Calu3 (cell line): ENCODE measurements at regions not wholly inside any gene's neighbourhood (a gene's known extent, or its start where the extent isn't known, plus 50 kb on each side); places are given as distances from the start of the nearest gene placed in this dataset.
"Not testable (repeated sequence)": the region's sequence is repeated elsewhere in the genome, so short reads cannot be mapped to it uniquely, and the experiment has no call there.

Source experiments
- BruUV-seq: library from RNA; stranded (reverse); fragments of 400-500 nt; replicated peaks from 2 replicates; lab custom pipeline; 2021; lab: Mats Ljungman, UMichigan
- CTCF ChIA-PET: fragments of 300-600 bp; sonication (Branson Sonifier 250); formaldehyde crosslinking; loops from one replicate; lab custom pipeline; 2022; ENCODE audit warnings: antibody characterized with exemption; lab: Charles Lee
- DNase-seq: peaks from one replicate; pipeline ENCODE4 v3.0.0; 2022
- H3K27ac Mint-ChIP-seq: one replicate; pipeline ENCODE4 v1.8.0; 2022; ENCODE audit warnings: mixed read lengths; ENCODE audit not compliant: unreplicated experiment
- H3K27me3 Mint-ChIP-seq: one replicate; pipeline ENCODE4 v1.8.0; 2022; ENCODE audit warnings: mixed read lengths; ENCODE audit not compliant: unreplicated experiment
- H3K36me3 Mint-ChIP-seq: one replicate; pipeline ENCODE4 v1.8.0; 2022; ENCODE audit warnings: mild to moderate bottlenecking, moderate library complexity, mixed read lengths; ENCODE audit not compliant: insufficient read depth, unreplicated experiment
- H3K4me1 Mint-ChIP-seq: one replicate; pipeline ENCODE4 v1.8.0; 2022; ENCODE audit warnings: mild to moderate bottlenecking, low read depth, mixed read lengths; ENCODE audit not compliant: unreplicated experiment
- H3K4me3 Mint-ChIP-seq: one replicate; pipeline ENCODE4 v1.8.0; 2022; ENCODE audit warnings: mild to moderate bottlenecking, low read depth, moderate library complexity, mixed read lengths; ENCODE audit not compliant: unreplicated experiment
- H3K9me3 Mint-ChIP-seq: one replicate; pipeline ENCODE4 v1.8.0; 2022; ENCODE audit warnings: low read depth, mixed read lengths; ENCODE audit not compliant: unreplicated experiment
- intact Hi-C: fragments of 100-400 bp; cut with micrococcal nuclease; formaldehyde crosslinking; loops from one replicate; pipeline ENCODE4 v1.10.0; 2022; ENCODE audit not compliant: unreplicated experiment
- TF ChIP-seq, protein P1 (sequence below): fragments of 200-600 bp; IDR thresholded peaks from one replicate; pipeline ENCODE4 v1.8.0; 2022; ENCODE audit warnings: antibody characterized with exemption; ENCODE audit not compliant: unreplicated experiment

DNA sequence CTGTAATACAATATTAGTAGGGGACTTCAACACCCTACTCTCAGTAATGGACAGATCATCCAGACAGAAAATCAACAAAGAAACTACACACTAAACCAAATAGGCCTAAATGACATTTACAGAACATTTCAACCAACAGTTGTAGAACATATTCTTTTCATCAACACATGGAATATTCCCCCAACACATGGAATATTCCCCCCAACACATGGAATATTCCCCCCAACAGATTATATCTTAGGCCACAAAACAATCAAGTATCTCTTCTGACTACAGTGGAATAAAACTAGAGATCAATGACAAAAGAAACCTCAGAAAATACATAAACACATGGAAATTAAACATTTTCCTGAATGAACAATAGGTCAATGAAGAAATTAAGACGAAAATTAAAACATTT, 187.2 kb upstream of the RBBP8 start:
- Mint-ChIP-seq H3K27me3 (no peaks in the 10 kb centered on the region), H3K36me3 (no peaks in the 10 kb centered on the region), H3K4me3 (no peak overlapping the region), H3K9me3 (no peaks in the 10 kb centered on the region), H3K4me1 (no peaks in the 10 kb centered on the region), H3K27ac (no peak overlapping the region)
- TF ChIP-seq, protein P1, sequence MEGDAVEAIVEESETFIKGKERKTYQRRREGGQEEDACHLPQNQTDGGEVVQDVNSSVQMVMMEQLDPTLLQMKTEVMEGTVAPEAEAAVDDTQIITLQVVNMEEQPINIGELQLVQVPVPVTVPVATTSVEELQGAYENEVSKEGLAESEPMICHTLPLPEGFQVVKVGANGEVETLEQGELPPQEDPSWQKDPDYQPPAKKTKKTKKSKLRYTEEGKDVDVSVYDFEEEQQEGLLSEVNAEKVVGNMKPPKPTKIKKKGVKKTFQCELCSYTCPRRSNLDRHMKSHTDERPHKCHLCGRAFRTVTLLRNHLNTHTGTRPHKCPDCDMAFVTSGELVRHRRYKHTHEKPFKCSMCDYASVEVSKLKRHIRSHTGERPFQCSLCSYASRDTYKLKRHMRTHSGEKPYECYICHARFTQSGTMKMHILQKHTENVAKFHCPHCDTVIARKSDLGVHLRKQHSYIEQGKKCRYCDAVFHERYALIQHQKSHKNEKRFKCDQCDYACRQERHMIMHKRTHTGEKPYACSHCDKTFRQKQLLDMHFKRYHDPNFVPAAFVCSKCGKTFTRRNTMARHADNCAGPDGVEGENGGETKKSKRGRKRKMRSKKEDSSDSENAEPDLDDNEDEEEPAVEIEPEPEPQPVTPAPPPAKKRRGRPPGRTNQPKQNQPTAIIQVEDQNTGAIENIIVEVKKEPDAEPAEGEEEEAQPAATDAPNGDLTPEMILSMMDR = no peak
- DNase-seq = no peak
- intact Hi-C loops = no loop called here
- BruUV-seq = no TSS peak
- CTCF ChIA-PET = no interaction called here

DNA sequence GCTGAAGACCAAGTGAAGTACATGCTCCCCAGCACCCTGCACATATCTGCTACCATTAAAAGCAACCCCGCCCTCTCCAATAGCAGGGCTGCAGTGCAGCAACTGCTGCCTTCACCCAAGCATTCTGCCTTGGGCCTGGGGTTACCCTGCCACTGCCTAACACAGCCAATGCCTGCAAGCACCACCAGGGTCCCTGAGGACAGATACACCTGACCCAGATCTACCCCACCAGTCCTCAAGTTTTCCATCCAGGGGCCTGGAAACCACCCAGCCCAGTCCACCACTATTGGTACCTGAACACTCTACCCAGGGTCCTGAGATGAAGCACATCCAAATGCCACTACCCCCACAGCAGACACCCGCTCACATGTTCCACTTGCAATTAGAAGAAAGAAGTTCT, 181.1 kb upstream of the RBBP8 start:
- Mint-ChIP-seq H3K4me3 (no peak overlapping the region), H3K9me3 (no peaks in the 10 kb centered on the region), H3K36me3 (no peaks in the 10 kb centered on the region), H3K4me1 (no peaks in the 10 kb centered on the region), H3K27ac (no peak overlapping the region), H3K27me3 (no peaks in the 10 kb centered on the region)
- intact Hi-C loops = no loop called here
- BruUV-seq = no TSS peak
- TF ChIP-seq, protein P1 = no peak
- CTCF ChIA-PET = no interaction called here
- no peak for DNase-seq

DNA sequence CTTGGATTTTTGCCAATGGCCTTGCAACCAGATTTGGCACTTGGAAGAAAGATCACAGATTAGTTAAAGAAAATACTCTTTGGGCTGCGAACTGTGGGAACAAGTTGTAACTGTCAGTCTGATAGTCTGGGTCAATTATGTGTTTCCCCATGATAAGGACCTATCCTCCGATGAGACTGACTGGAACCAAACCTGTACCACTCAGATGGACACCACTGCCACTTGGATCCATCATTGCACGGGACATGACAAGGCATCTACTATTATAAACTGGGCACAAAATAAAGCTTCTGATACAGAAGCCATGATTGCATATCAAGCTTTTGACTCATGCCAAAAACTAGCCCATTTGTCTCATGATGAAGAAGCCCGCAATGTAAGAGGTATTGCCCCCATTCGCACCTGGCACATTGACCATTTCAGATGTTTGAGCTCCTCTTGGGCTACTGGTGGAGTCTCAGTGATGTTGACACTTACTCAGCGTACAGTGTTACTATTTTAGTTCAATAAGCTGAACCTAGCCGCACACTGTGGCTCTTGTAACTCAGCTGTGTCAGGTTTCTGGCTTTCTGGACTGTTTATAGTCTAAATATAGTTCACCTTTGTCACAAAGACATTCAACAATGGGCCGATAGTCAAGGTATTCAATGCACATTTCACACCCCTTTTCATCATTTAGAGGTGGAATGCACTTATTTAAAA, 179.8 kb upstream of the RBBP8 start:
- no peaks in the 10 kb centered on the region for H3K36me3 Mint-ChIP-seq
- TF ChIP-seq, protein P1 = no peak
- no peak overlapping the region for H3K4me3 Mint-ChIP-seq
- H3K9me3 Mint-ChIP-seq = no peaks in the 10 kb centered on the region
- DNase-seq = no peak
- BruUV-seq = no TSS peak
- H3K27me3 Mint-ChIP-seq = no peaks in the 10 kb centered on the region
- intact Hi-C loops = no loop called here
- H3K27ac Mint-ChIP-seq = no peak overlapping the region
- CTCF ChIA-PET = no interaction called here
- no peaks in the 10 kb centered on the region for H3K4me1 Mint-ChIP-seq

DNA sequence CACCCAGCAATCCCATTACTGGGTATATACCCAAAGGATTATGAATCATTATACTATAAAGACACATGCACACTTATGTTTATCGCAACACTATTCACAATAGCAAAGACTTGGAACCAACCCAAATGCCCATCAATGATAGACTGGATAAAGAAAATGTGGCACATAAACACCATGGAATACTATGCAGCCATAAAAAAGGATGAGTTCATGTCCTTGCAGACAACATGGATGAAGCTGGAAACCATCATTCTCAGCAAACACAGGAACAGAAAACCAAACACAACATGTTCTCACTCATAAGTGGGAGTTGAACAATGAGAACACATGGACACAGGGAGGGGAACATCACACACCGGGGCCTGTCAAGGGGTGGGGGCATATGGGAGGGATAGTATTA, 169.1 kb upstream of the RBBP8 start:
- H3K36me3 Mint-ChIP-seq, CTCF ChIA-PET, H3K27ac Mint-ChIP-seq, intact Hi-C loops, H3K27me3 Mint-ChIP-seq, DNase-seq, H3K9me3 Mint-ChIP-seq, BruUV-seq, H3K4me1 Mint-ChIP-seq, H3K4me3 Mint-ChIP-seq: not testable (repeated sequence)

DNA sequence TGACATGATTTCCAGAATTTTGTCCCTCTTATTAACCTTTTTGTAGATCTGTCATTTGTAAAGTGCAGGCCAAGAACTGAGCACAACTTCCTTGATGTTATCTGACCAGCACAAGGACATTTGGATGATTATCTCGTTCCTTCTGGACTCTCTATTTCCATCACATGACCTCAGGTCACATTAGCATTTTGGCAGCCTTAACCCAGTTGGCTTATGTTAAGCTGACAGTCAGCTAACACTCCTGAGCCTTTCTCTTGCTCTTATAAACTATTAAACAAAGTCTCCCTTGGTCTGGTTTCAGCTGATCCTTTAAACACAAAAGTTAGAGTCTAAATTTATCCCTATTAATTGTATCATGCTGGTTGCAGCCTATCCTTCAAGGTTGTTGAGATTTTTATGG, 167.2 kb upstream of the RBBP8 start:
- Mint-ChIP-seq H3K27me3 (no peaks in the 10 kb centered on the region), H3K4me1 (no peaks in the 10 kb centered on the region), H3K9me3 (no peaks in the 10 kb centered on the region), H3K36me3 (no peaks in the 10 kb centered on the region), H3K4me3 (no peak overlapping the region), H3K27ac (no peak overlapping the region)
- TF ChIP-seq, protein P1 = no peak
- CTCF ChIA-PET = interaction anchor here (0.5 kb wide), 1 partner anchor 701 kb away, joined by 3 read pairs; no protein-coding TSS in a partner anchor
- BruUV-seq = no TSS peak
- intact Hi-C loops = no loop called here
- DNase-seq = no peak
